ENCODE measurements at regions not wholly inside any gene's neighbourhood (a gene's known extent, or its start where the extent isn't known, plus 50 kb on each side); places are given as distances from the start of the nearest gene placed in this dataset.

DNA sequence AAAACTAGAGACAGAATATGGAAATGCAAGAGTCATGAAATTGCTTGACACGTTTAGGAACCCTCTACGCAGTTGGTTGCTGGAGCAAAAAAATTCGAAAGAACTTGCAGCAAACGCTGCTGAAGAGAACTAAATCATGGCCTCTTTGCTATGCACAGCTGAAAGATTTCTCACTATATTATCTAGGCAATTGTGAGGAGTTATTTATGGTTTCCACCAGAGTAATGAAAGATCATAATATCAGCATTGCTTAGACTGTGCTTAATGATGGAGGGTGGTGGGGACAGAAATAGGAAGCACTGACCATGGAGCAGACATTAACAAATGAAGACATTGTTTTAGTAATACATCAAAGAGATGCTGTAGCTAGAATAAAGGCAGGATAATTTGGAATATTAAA lies 593.4 kb upstream of the ZNF717 start:
- no peak for DNase-seq (ENCODE audit: low read depth, low spot score)
- POLR2A ChIA-PET, result no interaction called here
- no peak overlapping the region for H3K4me3 ChIP-seq (ENCODE audit: low read depth, low read length)
- TF ChIP-seq, protein P1, sequence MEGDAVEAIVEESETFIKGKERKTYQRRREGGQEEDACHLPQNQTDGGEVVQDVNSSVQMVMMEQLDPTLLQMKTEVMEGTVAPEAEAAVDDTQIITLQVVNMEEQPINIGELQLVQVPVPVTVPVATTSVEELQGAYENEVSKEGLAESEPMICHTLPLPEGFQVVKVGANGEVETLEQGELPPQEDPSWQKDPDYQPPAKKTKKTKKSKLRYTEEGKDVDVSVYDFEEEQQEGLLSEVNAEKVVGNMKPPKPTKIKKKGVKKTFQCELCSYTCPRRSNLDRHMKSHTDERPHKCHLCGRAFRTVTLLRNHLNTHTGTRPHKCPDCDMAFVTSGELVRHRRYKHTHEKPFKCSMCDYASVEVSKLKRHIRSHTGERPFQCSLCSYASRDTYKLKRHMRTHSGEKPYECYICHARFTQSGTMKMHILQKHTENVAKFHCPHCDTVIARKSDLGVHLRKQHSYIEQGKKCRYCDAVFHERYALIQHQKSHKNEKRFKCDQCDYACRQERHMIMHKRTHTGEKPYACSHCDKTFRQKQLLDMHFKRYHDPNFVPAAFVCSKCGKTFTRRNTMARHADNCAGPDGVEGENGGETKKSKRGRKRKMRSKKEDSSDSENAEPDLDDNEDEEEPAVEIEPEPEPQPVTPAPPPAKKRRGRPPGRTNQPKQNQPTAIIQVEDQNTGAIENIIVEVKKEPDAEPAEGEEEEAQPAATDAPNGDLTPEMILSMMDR (IDR thresholded peaks at IDR 0.05; ENCODE audit: insufficient read depth, low read length, missing control alignments), result no peak
- CTCF ChIA-PET, result interaction anchor here (1.4 kb wide), 1 partner anchor 9 kb away, joined by 6 read pairs; no protein-coding TSS in a partner anchor

DNA sequence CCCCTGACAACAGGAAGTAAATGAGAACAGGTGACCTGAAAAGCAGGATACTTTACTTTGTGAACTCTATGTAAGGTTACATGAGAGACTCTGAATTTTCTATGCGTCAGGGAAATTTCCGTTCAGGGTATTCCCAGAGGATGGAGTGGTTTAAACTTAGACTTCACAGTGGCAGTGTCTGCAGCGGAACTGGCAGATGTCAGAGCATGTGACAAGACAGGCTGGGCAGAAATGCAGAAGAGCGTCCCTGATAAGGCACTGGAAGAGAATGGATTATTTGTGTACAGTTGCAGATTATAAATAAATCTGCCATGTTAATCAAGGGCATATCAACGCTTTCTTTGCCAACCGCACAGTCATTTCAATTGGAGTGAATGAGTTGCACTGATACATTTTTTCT lies 598.4 kb upstream of the ZNF717 start:
- TF ChIP-seq, protein P1 (IDR thresholded peaks at IDR 0.05; ENCODE audit: insufficient read depth, low read length, missing control alignments), result no peak
- no peak overlapping the region for H3K4me3 ChIP-seq (ENCODE audit: low read depth, low read length)
- CTCF ChIA-PET, result no interaction called here
- no peak for DNase-seq (ENCODE audit: low read depth, low spot score)
- POLR2A ChIA-PET, result no interaction called here

- POLR2A ChIA-PET, result no interaction called here
- no peak for DNase-seq (ENCODE audit: low read depth, low spot score)
- TF ChIP-seq, protein P1 (IDR thresholded peaks at IDR 0.05; ENCODE audit: insufficient read depth, low read length, missing control alignments), result no peak
- H3K4me3 ChIP-seq (ENCODE audit: low read depth, low read length), result no peak overlapping the region
- CTCF ChIA-PET, result no interaction called here
Measured at GRCh38 chr3:76387000-76387399, 601.7 kb upstream of the ZNF717 start.

DNA sequence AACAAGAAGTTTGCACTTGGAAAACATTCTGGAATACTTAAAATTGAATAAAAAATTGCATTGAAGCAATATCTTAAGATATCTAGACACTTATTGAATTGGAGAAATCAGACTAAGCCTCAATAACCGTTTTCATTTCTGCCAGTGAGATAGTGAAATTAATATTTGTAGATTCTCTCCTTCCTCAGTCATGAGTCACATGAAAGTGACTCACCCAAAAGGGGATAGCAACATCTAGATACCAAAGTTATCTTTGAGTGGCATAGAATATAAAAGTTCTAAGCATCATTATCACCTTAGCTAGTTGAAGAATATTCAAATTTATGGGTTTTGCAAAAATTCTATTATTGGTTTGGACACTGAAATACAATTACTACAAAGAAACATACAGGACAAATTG lies 614.8 kb upstream of the ZNF717 start:
- no peak overlapping the region for H3K4me3 ChIP-seq (ENCODE audit: low read depth, low read length)
- ChIA-PET POLR2A (no interaction called here), CTCF (no interaction called here)
- no peak for DNase-seq (ENCODE audit: low read depth, low spot score)
- TF ChIP-seq, protein P1 (IDR thresholded peaks at IDR 0.05; ENCODE audit: insufficient read depth, low read length, missing control alignments), result no peak

DNA sequence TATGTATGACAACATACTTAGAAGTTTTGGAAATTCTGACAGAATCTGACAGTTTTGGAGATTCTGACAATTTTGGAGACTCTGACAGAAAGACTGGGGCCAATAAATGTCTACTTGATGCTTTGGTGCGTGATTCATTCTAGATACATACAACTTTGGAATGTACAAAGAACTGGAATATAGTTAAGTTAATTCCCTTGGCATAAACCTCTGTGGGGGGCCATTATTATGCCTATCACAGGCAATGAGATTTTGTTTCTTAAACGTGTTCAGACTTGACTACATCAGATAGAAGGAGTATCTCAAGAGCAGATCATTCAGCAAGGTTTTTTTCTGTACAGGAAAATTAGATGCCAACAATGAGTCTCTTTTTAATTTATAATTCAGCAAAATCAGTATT lies 617.6 kb upstream of the ZNF717 start:
- POLR2A ChIA-PET, result no interaction called here

DNA sequence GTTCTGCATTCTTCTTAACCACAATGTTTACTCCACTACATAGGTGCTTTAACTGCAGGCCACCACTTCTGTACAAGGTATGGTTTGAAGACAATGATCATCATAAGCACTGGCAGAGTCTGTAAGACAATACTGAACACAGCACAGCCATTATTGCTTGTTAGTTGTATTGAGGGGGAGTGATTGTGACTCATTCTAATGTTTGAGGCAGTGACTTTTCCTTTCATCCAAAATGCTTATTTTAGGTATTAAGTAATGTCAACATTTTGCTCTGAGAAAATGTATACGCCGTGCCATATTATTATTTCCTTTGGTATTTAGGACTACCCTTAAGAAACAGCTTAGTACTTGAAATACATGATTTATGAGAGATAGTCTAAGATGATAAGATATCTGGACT lies 618.2 kb upstream of the ZNF717 start:
- DNase-seq (ENCODE audit: low read depth, low spot score), result peak; percentile 23
- no peak overlapping the region for H3K4me3 ChIP-seq (ENCODE audit: low read depth, low read length)
- ChIA-PET POLR2A (no interaction called here), CTCF (no interaction called here)
- TF ChIP-seq, protein P1 (IDR thresholded peaks at IDR 0.05; ENCODE audit: insufficient read depth, low read length, missing control alignments), result no peak

More for the DNA sequence above, 617.6 kb upstream of the ZNF717 start:
- DNase-seq (ENCODE audit: low read depth, low spot score), result no peak
- CTCF ChIA-PET, result no interaction called here
- H3K4me3 ChIP-seq (ENCODE audit: low read depth, low read length), result no peak overlapping the region
- TF ChIP-seq, protein P1 (IDR thresholded peaks at IDR 0.05; ENCODE audit: insufficient read depth, low read length, missing control alignments), result no peak

Measured in AG04449 (cell line).